Prostate gland (tissue), 1 donor: ENCODE measurements at regions not wholly inside any gene's neighbourhood (a gene's known extent, or its start where the extent isn't known, plus 50 kb on each side); places are given as distances from the start of the nearest gene placed in this dataset.

ENCODE experiments used
- POLR2A ChIP-seq: fragments of 450-650 bp; IDR thresholded peaks from one replicate; pipeline ENCODE4 v1.6.1; 2016; ENCODE audit warnings: antibody characterized with exemption, mild to moderate bottlenecking
- POLR2AphosphoS5 ChIP-seq: sonication (generic); formaldehyde crosslinking; IDR thresholded peaks from one replicate; pipeline ENCODE4 v1.6.1; 2017; ENCODE audit warnings: antibody characterized with exemption

GRCh38 chr1:219427403-219427802 lies 185.5 kb downstream of the ZC3H11B start:
- no peak for TF ChIP-seq POLR2A
- no peak for TF ChIP-seq POLR2AphosphoS5
